ENCODE measurements at regions not wholly inside any gene's neighbourhood (a gene's known extent, or its start where the extent isn't known, plus 50 kb on each side); places are given as distances from the start of the nearest gene placed in this dataset.

- DNase-seq (ENCODE audit: extremely low spot score), result no peak
- ChIA-PET CTCF (no interaction called here), POLR2A (no interaction called here)
- no peak for TF ChIP-seq CTCF (IDR thresholded peaks at IDR 0.05; ENCODE audit: control extremely low read depth, extremely low read depth, low read depth, missing control alignments)
Observed at GRCh38 chrX:40964008-40964407, 121.2 kb upstream of the USP9X start.

GRCh38 chrX:40964633-40965586, 120.3 kb upstream of the USP9X start:
- ChIA-PET POLR2A (no interaction called here), CTCF (interaction anchor here (0.7 kb wide), 1 partner anchor 12 kb away, joined by 3 read pairs; no protein-coding TSS in a partner anchor)
- no peak for TF ChIP-seq CTCF (IDR thresholded peaks at IDR 0.05; ENCODE audit: control extremely low read depth, extremely low read depth, low read depth, missing control alignments)
- DNase-seq (ENCODE audit: extremely low spot score), result no peak

DNA sequence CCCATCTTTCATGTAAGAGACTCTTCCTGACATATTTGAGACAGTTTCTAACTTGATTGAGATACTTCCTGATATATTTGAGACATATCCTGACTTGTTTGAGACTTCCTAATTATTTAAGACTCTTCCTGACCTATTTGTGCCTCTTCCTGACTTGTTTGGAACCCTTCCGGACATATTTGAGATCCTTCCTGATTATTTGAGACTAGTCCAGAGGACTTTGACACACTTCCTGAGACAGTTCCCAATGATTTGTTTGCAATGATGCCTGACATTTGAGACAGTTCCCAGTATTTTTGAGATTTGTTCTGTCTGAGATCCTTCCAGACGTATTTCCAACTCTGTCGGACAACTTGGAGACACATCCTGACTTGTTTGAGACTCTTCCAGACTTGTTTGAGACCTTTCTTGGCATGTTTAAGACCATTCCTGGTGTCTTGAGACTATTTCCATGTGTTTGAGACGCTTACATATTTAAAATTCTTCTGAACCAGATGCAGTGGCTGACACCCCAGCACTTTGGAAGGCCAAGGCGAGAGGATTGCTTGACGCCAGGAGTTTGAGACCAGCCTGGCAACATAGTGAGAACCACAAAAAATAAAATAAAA, 118.9 kb upstream of the USP9X start:
- POLR2A ChIA-PET, result no interaction called here
- CTCF ChIA-PET, result interaction anchor here (0.7 kb wide), 1 partner anchor 14 kb away, joined by 3 read pairs; no protein-coding TSS in a partner anchor
- DNase-seq (ENCODE audit: extremely low spot score), result no peak
- TF ChIP-seq CTCF (IDR thresholded peaks at IDR 0.05; ENCODE audit: control extremely low read depth, extremely low read depth, low read depth, missing control alignments), result no peak

GRCh38 chrX:40968180-40968579, 117.1 kb upstream of the USP9X start:
- no peak for TF ChIP-seq CTCF (IDR thresholded peaks at IDR 0.05; ENCODE audit: control extremely low read depth, extremely low read depth, low read depth, missing control alignments)
- no peak for DNase-seq (ENCODE audit: extremely low spot score)
- ChIA-PET POLR2A (no interaction called here), CTCF (no interaction called here)

- POLR2A ChIA-PET, result no interaction called here
- TF ChIP-seq CTCF (IDR thresholded peaks at IDR 0.05; ENCODE audit: control extremely low read depth, extremely low read depth, low read depth, missing control alignments), result no peak
- CTCF ChIA-PET, result no interaction called here
- no peak for DNase-seq (ENCODE audit: extremely low spot score)
Observed at GRCh38 chrX:40971736-40972135, 113.5 kb upstream of the USP9X start.

- TF ChIP-seq CTCF (IDR thresholded peaks at IDR 0.05; ENCODE audit: control extremely low read depth, extremely low read depth, low read depth, missing control alignments), result no peak
- ChIA-PET POLR2A (no interaction called here), CTCF (no interaction called here)
- DNase-seq (ENCODE audit: extremely low spot score), result no peak
Observed at GRCh38 chrX:40973619-40974018, 111.6 kb upstream of the USP9X start.

All from GM10248 (cell line).